Lower leg skin (tissue), 3 donors: ENCODE measurements at regions not wholly inside any gene's neighbourhood (a gene's known extent, or its start where the extent isn't known, plus 50 kb on each side); places are given as distances from the start of the nearest gene placed in this dataset.

Source experiments
- CTCF ChIP-seq, 3 donors: fragments of 450-650 bp; IDR thresholded peaks; one replicate each; pipeline ENCODE4 v1.5.1; 2016; ENCODE audit warnings: antibody characterized with exemption in 3 of 3, mild to moderate bottlenecking in 3 of 3, moderate library complexity in 2 of 3
- POLR2A ChIP-seq, 2 donors: fragments of 450-650 bp; IDR thresholded peaks; one replicate each; pipeline ENCODE4 v1.6.1; 2016 to 2017; ENCODE audit warnings: antibody characterized with exemption in 2 of 2, mild to moderate bottlenecking in 1 of 2, moderate library complexity in 1 of 2

- TF ChIP-seq CTCF (IDR thresholded peaks at IDR 0.05): no peak
- no peak for TF ChIP-seq POLR2A (IDR thresholded peaks at IDR 0.05)
Measured at GRCh38 chr20:39311851-39312506, 349.8 kb downstream of the DHX35 start.
